Neural progenitor cell (in vitro differentiated cells): ENCODE measurements at regions not wholly inside any gene's neighbourhood (a gene's known extent, or its start where the extent isn't known, plus 50 kb on each side); places are given as distances from the start of the nearest gene placed in this dataset.

Experiments used
- DNase-seq: peaks from one replicate; pipeline ENCODE4 v3.0.0-alpha.2; 2016; ENCODE audit warnings: low spot score
- H2AFZ ChIP-seq: fragments of 200-600 bp; sonication (generic); replicated peaks from 2 replicates; pipeline ENCODE4 v1.6.1; 2016; ENCODE audit warnings: antibody characterized with exemption
- H3F3A ChIP-seq: fragments of 200-600 bp; sonication (generic); 2 replicates; pipeline ENCODE4 v1.6.1; 2016; ENCODE audit warnings: antibody characterized with exemption, low read depth
- H3K27ac ChIP-seq: fragments of 200-600 bp; sonication (generic); 2 replicates; pipeline ENCODE4 v1.5.1; 2016; ENCODE audit warnings: mild to moderate bottlenecking
- H3K27me3 ChIP-seq: fragments of 200-600 bp; sonication (generic); 2 replicates; pipeline ENCODE4 v1.6.1; 2016; ENCODE audit warnings: mild to moderate bottlenecking, moderate library complexity
- H3K36me3 ChIP-seq: fragments of 200-600 bp; sonication (generic); 2 replicates; pipeline ENCODE4 v1.5.1; 2016
- H3K4me1 ChIP-seq: fragments of 200-600 bp; sonication (generic); 2 replicates; pipeline ENCODE4 v1.6.1; 2016; ENCODE audit warnings: mixed run types
- H3K4me2 ChIP-seq: fragments of 200-600 bp; sonication (generic); 2 replicates; pipeline ENCODE4 v1.6.1; 2016
- H3K4me3 ChIP-seq: fragments of 200-600 bp; sonication (generic); 2 replicates; pipeline ENCODE4 v1.5.1; 2016
- H3K79me2 ChIP-seq: fragments of 200-600 bp; sonication (generic); 2 replicates; pipeline ENCODE4 v1.6.1; 2016; ENCODE audit warnings: low read depth
- H3K9ac ChIP-seq: fragments of 200-600 bp; sonication (generic); 2 replicates; pipeline ENCODE4 v1.6.1; 2016
- H3K9me3 ChIP-seq: fragments of 200-600 bp; sonication (generic); 2 replicates; pipeline ENCODE4 v1.5.1; 2016; ENCODE audit warnings: low read depth
- H4K20me1 ChIP-seq: fragments of 200-600 bp; sonication (generic); 2 replicates; pipeline ENCODE4 v1.6.1; 2016; ENCODE audit warnings: low read depth
- H3K27ac Mint-ChIP-seq: 3 replicates; pipeline ENCODE4 v1.8.0; 2021; ENCODE audit warnings: mixed read lengths
- H3K27me3 Mint-ChIP-seq: 2 replicates; pipeline ENCODE4 v1.8.0; 2022; ENCODE audit warnings: low read depth, mild to moderate bottlenecking, inconsistent platforms, moderate library complexity, mixed read lengths; ENCODE audit not compliant: insufficient read depth
- H3K36me3 Mint-ChIP-seq: 3 replicates; pipeline ENCODE4 v1.8.0; 2021; ENCODE audit warnings: mixed read lengths
- H3K4me1 Mint-ChIP-seq: 3 replicates; pipeline ENCODE4 v1.8.0; 2021; ENCODE audit warnings: mixed read lengths
- H3K4me3 Mint-ChIP-seq: 3 replicates; pipeline ENCODE4 v1.8.0; 2021; ENCODE audit warnings: mild to moderate bottlenecking, moderate library complexity, mixed read lengths
- H3K9me3 Mint-ChIP-seq: 3 replicates; pipeline ENCODE4 v1.8.0; 2020; ENCODE audit warnings: mixed read lengths
- EZH2 ChIP-seq: fragments of 200-600 bp; sonication (generic); IDR thresholded peaks from 2 replicates; pipeline ENCODE4 v1.6.1; 2017; ENCODE audit warnings: antibody characterized with exemption, mild to moderate bottlenecking, moderate library complexity
- EZH2phosphoT487 ChIP-seq: fragments of 200-600 bp; sonication (generic); IDR thresholded peaks from 2 replicates; pipeline ENCODE4 v1.6.1; 2017; ENCODE audit warnings: antibody characterized with exemption
- TF ChIP-seq, protein P1 (sequence below): fragments of 200-600 bp; sonication (generic); IDR thresholded peaks from 2 replicates; pipeline ENCODE4 v1.5.1; 2017; ENCODE audit warnings: antibody characterized with exemption, mild to moderate bottlenecking

- Histone ChIP-seq H3K79me2 (no peaks in the 10 kb centered on the region), H2AFZ (no peak overlapping the region), H3F3A (no peaks in the 10 kb centered on the region), H3K36me3 (no peaks in the 10 kb centered on the region), H3K27ac (no peak overlapping the region), H3K9ac (no peak overlapping the region), H3K27me3 (no peaks in the 10 kb centered on the region), H4K20me1 (no peaks in the 10 kb centered on the region), H3K4me1 (no peaks in the 10 kb centered on the region), H3K9me3 (no peaks in the 10 kb centered on the region), H3K4me3 (no peak overlapping the region), H3K4me2 (no peak overlapping the region)
- TF ChIP-seq EZH2 (no peak), EZH2phosphoT487 (no peak)
- TF ChIP-seq, protein P1, sequence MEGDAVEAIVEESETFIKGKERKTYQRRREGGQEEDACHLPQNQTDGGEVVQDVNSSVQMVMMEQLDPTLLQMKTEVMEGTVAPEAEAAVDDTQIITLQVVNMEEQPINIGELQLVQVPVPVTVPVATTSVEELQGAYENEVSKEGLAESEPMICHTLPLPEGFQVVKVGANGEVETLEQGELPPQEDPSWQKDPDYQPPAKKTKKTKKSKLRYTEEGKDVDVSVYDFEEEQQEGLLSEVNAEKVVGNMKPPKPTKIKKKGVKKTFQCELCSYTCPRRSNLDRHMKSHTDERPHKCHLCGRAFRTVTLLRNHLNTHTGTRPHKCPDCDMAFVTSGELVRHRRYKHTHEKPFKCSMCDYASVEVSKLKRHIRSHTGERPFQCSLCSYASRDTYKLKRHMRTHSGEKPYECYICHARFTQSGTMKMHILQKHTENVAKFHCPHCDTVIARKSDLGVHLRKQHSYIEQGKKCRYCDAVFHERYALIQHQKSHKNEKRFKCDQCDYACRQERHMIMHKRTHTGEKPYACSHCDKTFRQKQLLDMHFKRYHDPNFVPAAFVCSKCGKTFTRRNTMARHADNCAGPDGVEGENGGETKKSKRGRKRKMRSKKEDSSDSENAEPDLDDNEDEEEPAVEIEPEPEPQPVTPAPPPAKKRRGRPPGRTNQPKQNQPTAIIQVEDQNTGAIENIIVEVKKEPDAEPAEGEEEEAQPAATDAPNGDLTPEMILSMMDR: no peak
- no peak for DNase-seq
- Mint-ChIP-seq H3K27ac (no peak overlapping the region), H3K9me3 (peaks cover 2% of the 10 kb centered on the region), H3K36me3 (no peaks in the 10 kb centered on the region), H3K4me3 (no peak overlapping the region), H3K4me1 (no peaks in the 10 kb centered on the region), H3K27me3 (no peaks in the 10 kb centered on the region)
Observed at GRCh38 chr3:84275532-84275931, 683.3 kb upstream of the CADM2 start.

GRCh38 chr3:84277562-84278224, 681.1 kb upstream of the CADM2 start:
- H3K27ac ChIP-seq: no peak overlapping the region
- Mint-ChIP-seq H3K9me3 (peaks cover 2% of the 10 kb centered on the region), H3K4me1 (no peaks in the 10 kb centered on the region), H3K27ac (no peak overlapping the region), H3K27me3 (no peaks in the 10 kb centered on the region), H3K36me3 (no peaks in the 10 kb centered on the region), H3K4me3 (no peak overlapping the region)
- H4K20me1 ChIP-seq: no peaks in the 10 kb centered on the region
- no peak overlapping the region for H3K9ac ChIP-seq
- H3K79me2 ChIP-seq: no peaks in the 10 kb centered on the region
- H2AFZ ChIP-seq: no peak overlapping the region
- no peak overlapping the region for H3K4me2 ChIP-seq
- no peak for DNase-seq
- no peak overlapping the region for H3K4me3 ChIP-seq
- TF ChIP-seq EZH2phosphoT487 (no peak), EZH2 (no peak)
- TF ChIP-seq, protein P1: no peak
- H3K36me3 ChIP-seq: no peaks in the 10 kb centered on the region
- no peaks in the 10 kb centered on the region for H3K27me3 ChIP-seq
- no peaks in the 10 kb centered on the region for H3K9me3 ChIP-seq
- H3K4me1 ChIP-seq: no peaks in the 10 kb centered on the region
- H3F3A ChIP-seq: no peaks in the 10 kb centered on the region

DNA sequence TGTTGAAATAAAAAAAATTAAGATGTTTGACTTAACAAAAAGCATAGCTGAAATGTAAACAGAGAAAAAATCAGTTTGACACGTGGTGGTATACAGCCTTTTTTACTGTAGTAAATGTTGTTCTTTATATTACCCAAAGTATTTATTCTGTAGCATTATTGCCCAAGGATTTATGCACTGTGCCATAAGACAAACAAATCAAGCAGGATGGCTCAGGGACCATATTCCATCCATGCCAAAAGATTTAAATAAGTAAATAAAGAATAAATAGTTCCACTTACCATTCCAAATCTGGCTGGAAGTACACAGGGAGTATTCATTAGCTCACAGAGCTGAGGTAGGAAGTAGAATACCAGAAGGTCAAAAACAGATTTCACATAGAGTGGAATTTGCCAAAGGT, 666.7 kb upstream of the CADM2 start:
- no peak overlapping the region for H2AFZ ChIP-seq
- H3K27ac Mint-ChIP-seq: no peak overlapping the region
- no peaks in the 10 kb centered on the region for H3K79me2 ChIP-seq
- H3K27me3 ChIP-seq: no peaks in the 10 kb centered on the region
- no peaks in the 10 kb centered on the region for H3F3A ChIP-seq
- no peaks in the 10 kb centered on the region for H3K9me3 ChIP-seq
- no peak overlapping the region for H3K9ac ChIP-seq
- no peaks in the 10 kb centered on the region for H3K4me1 Mint-ChIP-seq
- H3K4me3 Mint-ChIP-seq: no peak overlapping the region
- TF ChIP-seq, protein P1: no peak
- TF ChIP-seq EZH2phosphoT487 (no peak), EZH2 (no peak)
- H3K4me2 ChIP-seq: no peak overlapping the region
- no peak overlapping the region for H3K4me3 ChIP-seq
- H3K36me3 Mint-ChIP-seq: no peaks in the 10 kb centered on the region
- H3K27me3 Mint-ChIP-seq: no peaks in the 10 kb centered on the region
- DNase-seq: no peak
- no peaks in the 10 kb centered on the region for H3K4me1 ChIP-seq
- H3K27ac ChIP-seq: no peak overlapping the region
- H3K9me3 Mint-ChIP-seq: no peaks in the 10 kb centered on the region
- no peaks in the 10 kb centered on the region for H3K36me3 ChIP-seq
- H4K20me1 ChIP-seq: no peaks in the 10 kb centered on the region
